ENCODE measurements at regions not wholly inside any gene's neighbourhood (a gene's known extent, or its start where the extent isn't known, plus 50 kb on each side); places are given as distances from the start of the nearest gene placed in this dataset.

DNA sequence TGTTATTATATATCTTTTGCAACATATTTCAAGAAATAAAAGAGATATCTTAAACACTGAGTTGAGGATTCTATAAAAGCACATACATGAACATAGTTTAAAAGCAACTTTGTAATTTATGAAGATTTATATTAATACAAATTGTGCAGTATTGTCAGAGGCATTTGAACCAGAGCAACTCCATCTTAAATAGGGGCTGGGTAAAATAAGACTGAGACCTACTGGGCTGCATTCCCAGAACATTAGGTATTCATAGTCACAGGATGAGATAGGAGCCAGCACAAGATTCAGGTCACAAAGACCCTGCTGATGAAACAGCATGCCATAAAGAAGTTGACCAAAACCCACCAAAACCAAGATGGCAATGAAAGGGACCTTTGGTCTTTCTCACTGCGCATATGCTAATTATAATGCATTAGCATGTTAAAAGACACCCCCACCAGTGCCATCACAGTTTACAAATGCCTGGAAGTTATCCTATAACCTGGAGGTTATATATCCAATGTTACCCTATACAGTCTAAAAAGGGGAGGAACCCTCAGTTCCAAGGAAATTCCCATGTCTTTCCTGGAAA, 320.2 kb downstream of the FAM170A start:
- TF ChIP-seq POLR3A (IDR thresholded peaks at IDR 0.05; ENCODE audit: borderline replicate concordance, extremely low read depth, insufficient read depth, insufficient read length) (no peak), SMC3 (conservative IDR thresholded peaks at IDR 0.05; ENCODE audit: insufficient read depth, low read depth, low read length) (no peak), SPI1 (IDR thresholded peaks at IDR 0.05; ENCODE audit: borderline replicate concordance, low read depth, low read length) (no peak), POLR2A (conservative IDR thresholded peaks at IDR 0.05) (no peak), EZH2 (IDR thresholded peaks at IDR 0.05; ENCODE audit: borderline replicate concordance, low read depth, low read length) (no peak), DNMT1 (IDR thresholded peaks at IDR 0.05) (no peak), ZNF282 (CRISPR knock-in tag; IDR thresholded peaks at IDR 0.05) (no peak), HNRNPUL1 (IDR thresholded peaks at IDR 0.05; ENCODE audit: low read length) (no peak)
- TF ChIP-seq, protein P1, sequence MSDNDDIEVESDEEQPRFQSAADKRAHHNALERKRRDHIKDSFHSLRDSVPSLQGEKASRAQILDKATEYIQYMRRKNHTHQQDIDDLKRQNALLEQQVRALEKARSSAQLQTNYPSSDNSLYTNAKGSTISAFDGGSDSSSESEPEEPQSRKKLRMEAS (CRISPR knock-in tag; IDR thresholded peaks at IDR 0.05), result no peak

Measured in K562 (cell line).